Memory B cell (primary cell): ENCODE measurements at regions not wholly inside any gene's neighbourhood (a gene's known extent, or its start where the extent isn't known, plus 50 kb on each side); places are given as distances from the start of the nearest gene placed in this dataset.

ENCODE experiments used
- ATAC-seq: fragments of 150-1000 bp; cut with Tn5 transposase; 2 replicates; pipeline ENCODE4 v1.10.0; 2021; ENCODE audit warnings: low read depth, mild to moderate bottlenecking, moderate library complexity
- DNase-seq, 2 donors: peaks; one replicate each; pipeline ENCODE4 v3.0.0; 2022; ENCODE audit warnings: low spot score in 2 of 2
- H3K27ac Mint-ChIP-seq: one replicate; pipeline ENCODE4 v1.8.0; 2022; ENCODE audit warnings: mild to moderate bottlenecking, moderate library complexity, mixed read lengths
- H3K27me3 Mint-ChIP-seq: one replicate; pipeline ENCODE4 v1.8.0; 2022; ENCODE audit warnings: mixed read lengths
- H3K36me3 Mint-ChIP-seq: one replicate; pipeline ENCODE4 v1.8.0; 2022; ENCODE audit warnings: mild to moderate bottlenecking, mixed read lengths
- H3K4me1 Mint-ChIP-seq: one replicate; pipeline ENCODE4 v1.8.0; 2022; ENCODE audit warnings: mixed read lengths
- H3K4me3 Mint-ChIP-seq: one replicate; pipeline ENCODE4 v1.8.0; 2022; ENCODE audit warnings: mild to moderate bottlenecking, moderate library complexity, mixed read lengths
- H3K9me3 Mint-ChIP-seq: one replicate; pipeline ENCODE4 v1.8.0; 2022; ENCODE audit warnings: mixed read lengths

- no peak for ATAC-seq
- H3K27me3 Mint-ChIP-seq, result peaks cover 6% of the 10 kb centered on the region
- H3K4me1 Mint-ChIP-seq, result peaks cover 3% of the 10 kb centered on the region
- no peak overlapping the region for H3K4me3 Mint-ChIP-seq
- no peak overlapping the region for H3K27ac Mint-ChIP-seq
- H3K9me3 Mint-ChIP-seq, result no peaks in the 10 kb centered on the region
- no peaks in the 10 kb centered on the region for H3K36me3 Mint-ChIP-seq
- no peak for DNase-seq
Observed at GRCh38 chr9:95741631-95742030, 133.9 kb upstream of the ERCC6L2 start.

- ATAC-seq, result no peak
- no peak for DNase-seq
- peaks cover 3% of the 10 kb centered on the region for H3K4me1 Mint-ChIP-seq
- H3K9me3 Mint-ChIP-seq, result no peaks in the 10 kb centered on the region
- peaks cover 4% of the 10 kb centered on the region for H3K27me3 Mint-ChIP-seq
- H3K4me3 Mint-ChIP-seq, result no peak overlapping the region
- no peaks in the 10 kb centered on the region for H3K36me3 Mint-ChIP-seq
- H3K27ac Mint-ChIP-seq, result no peak overlapping the region
Observed at GRCh38 chr9:95740217-95741004, 135.1 kb upstream of the ERCC6L2 start.

- Mint-ChIP-seq H3K36me3 (no peaks in the 10 kb centered on the region), H3K4me3 (no peak overlapping the region), H3K9me3 (no peaks in the 10 kb centered on the region), H3K27ac (no peak overlapping the region), H3K4me1 (peaks cover 3% of the 10 kb centered on the region), H3K27me3 (peaks cover 4% of the 10 kb centered on the region)
- ATAC-seq (no peak), DNase-seq (no peak)
Observed at GRCh38 chr9:95738438-95738837, 137.1 kb upstream of the ERCC6L2 start.

GRCh38 chr9:95736891-95737522 is 138.5 kb upstream of the ERCC6L2 start:
- Mint-ChIP-seq H3K4me1 (peaks cover 3% of the 10 kb centered on the region), H3K4me3 (no peak overlapping the region), H3K36me3 (no peaks in the 10 kb centered on the region), H3K27ac (no peak overlapping the region), H3K9me3 (no peaks in the 10 kb centered on the region), H3K27me3 (peaks cover 4% of the 10 kb centered on the region)
- no peak for ATAC-seq
- no peak for DNase-seq

- no peaks in the 10 kb centered on the region for H3K9me3 Mint-ChIP-seq
- DNase-seq (no peak), ATAC-seq (no peak)
- H3K27me3 Mint-ChIP-seq, result peaks cover 4% of the 10 kb centered on the region
- H3K27ac Mint-ChIP-seq, result no peak overlapping the region
- no peak overlapping the region for H3K4me3 Mint-ChIP-seq
- no peaks in the 10 kb centered on the region for H3K36me3 Mint-ChIP-seq
- H3K4me1 Mint-ChIP-seq, result peaks cover 3% of the 10 kb centered on the region
Observed at GRCh38 chr9:95736370-95736769, 139.1 kb upstream of the ERCC6L2 start.

- H3K27me3 Mint-ChIP-seq, result peaks cover 4% of the 10 kb centered on the region
- no peak overlapping the region for H3K4me3 Mint-ChIP-seq
- no peaks in the 10 kb centered on the region for H3K36me3 Mint-ChIP-seq
- DNase-seq (no peak), ATAC-seq (no peak)
- no peaks in the 10 kb centered on the region for H3K9me3 Mint-ChIP-seq
- peaks cover 1% of the 10 kb centered on the region for H3K4me1 Mint-ChIP-seq
- no peak overlapping the region for H3K27ac Mint-ChIP-seq
Observed at GRCh38 chr9:95735701-95736100, 139.8 kb upstream of the ERCC6L2 start.

- H3K4me3 Mint-ChIP-seq, result no peak overlapping the region
- no peak overlapping the region for H3K27ac Mint-ChIP-seq
- peaks cover 2% of the 10 kb centered on the region for H3K27me3 Mint-ChIP-seq
Observed at GRCh38 chr9:95733741-95734666, 141.5 kb upstream of the ERCC6L2 start.

GRCh38 chr9:95732802-95733688 is 142.4 kb upstream of the ERCC6L2 start:
- H3K4me3 Mint-ChIP-seq, result no peak overlapping the region
- peaks cover 2% of the 10 kb centered on the region for H3K27me3 Mint-ChIP-seq
- H3K4me1 Mint-ChIP-seq, result no peaks in the 10 kb centered on the region
- DNase-seq (no peak), ATAC-seq (no peak)
- H3K36me3 Mint-ChIP-seq, result no peaks in the 10 kb centered on the region
- H3K9me3 Mint-ChIP-seq, result no peaks in the 10 kb centered on the region
- no peak overlapping the region for H3K27ac Mint-ChIP-seq

More at GRCh38 chr9:95733741-95734666, 141.5 kb upstream of the ERCC6L2 start:
- ATAC-seq (no peak), DNase-seq (no peak)
- Mint-ChIP-seq H3K36me3 (no peaks in the 10 kb centered on the region), H3K9me3 (no peaks in the 10 kb centered on the region), H3K4me1 (no peaks in the 10 kb centered on the region)

- DNase-seq (no peak), ATAC-seq (no peak)
- no peaks in the 10 kb centered on the region for H3K9me3 Mint-ChIP-seq
- H3K27me3 Mint-ChIP-seq, result peaks cover 2% of the 10 kb centered on the region
- H3K36me3 Mint-ChIP-seq, result no peaks in the 10 kb centered on the region
- H3K4me3 Mint-ChIP-seq, result no peak overlapping the region
- no peak overlapping the region for H3K27ac Mint-ChIP-seq
- H3K4me1 Mint-ChIP-seq, result peaks cover 2% of the 10 kb centered on the region
Observed at GRCh38 chr9:95731876-95732275, 143.6 kb upstream of the ERCC6L2 start.

- Mint-ChIP-seq H3K4me3 (no peak overlapping the region), H3K27ac (no peak overlapping the region)
- no peak for ATAC-seq
Observed at GRCh38 chr9:95729669-95730368, 145.7 kb upstream of the ERCC6L2 start.

GRCh38 chr9:95729046-95729445 is 146.4 kb upstream of the ERCC6L2 start:
- no peak overlapping the region for H3K27ac Mint-ChIP-seq
- ATAC-seq, result no peak
- no peak for DNase-seq

More at GRCh38 chr9:95729669-95730368, 145.7 kb upstream of the ERCC6L2 start:
- Mint-ChIP-seq H3K36me3 (no peaks in the 10 kb centered on the region), H3K9me3 (no peaks in the 10 kb centered on the region), H3K4me1 (peaks cover 8% of the 10 kb centered on the region), H3K27me3 (peaks cover 2% of the 10 kb centered on the region)
- no peak for DNase-seq

GRCh38 chr9:95727947-95728520 is 147.5 kb upstream of the ERCC6L2 start:
- DNase-seq (no peak), ATAC-seq (no peak)
- no peak overlapping the region for H3K27ac Mint-ChIP-seq
- H3K27me3 Mint-ChIP-seq, result peaks cover 2% of the 10 kb centered on the region
- no peaks in the 10 kb centered on the region for H3K36me3 Mint-ChIP-seq
- no peak overlapping the region for H3K4me3 Mint-ChIP-seq
- peaks cover 16% of the 10 kb centered on the region for H3K4me1 Mint-ChIP-seq
- no peaks in the 10 kb centered on the region for H3K9me3 Mint-ChIP-seq

More at GRCh38 chr9:95729046-95729445, 146.4 kb upstream of the ERCC6L2 start:
- H3K4me1 Mint-ChIP-seq, result peaks cover 15% of the 10 kb centered on the region
- peaks cover 2% of the 10 kb centered on the region for H3K27me3 Mint-ChIP-seq
- H3K4me3 Mint-ChIP-seq, result no peak overlapping the region
- no peaks in the 10 kb centered on the region for H3K9me3 Mint-ChIP-seq
- no peaks in the 10 kb centered on the region for H3K36me3 Mint-ChIP-seq
